ENCODE measurements at regions not wholly inside any gene's neighbourhood (a gene's known extent, or its start where the extent isn't known, plus 50 kb on each side); places are given as distances from the start of the nearest gene placed in this dataset.
A peak's percentile ranks its signal among the peaks of the same experiment; 100 is the strongest.

DNA sequence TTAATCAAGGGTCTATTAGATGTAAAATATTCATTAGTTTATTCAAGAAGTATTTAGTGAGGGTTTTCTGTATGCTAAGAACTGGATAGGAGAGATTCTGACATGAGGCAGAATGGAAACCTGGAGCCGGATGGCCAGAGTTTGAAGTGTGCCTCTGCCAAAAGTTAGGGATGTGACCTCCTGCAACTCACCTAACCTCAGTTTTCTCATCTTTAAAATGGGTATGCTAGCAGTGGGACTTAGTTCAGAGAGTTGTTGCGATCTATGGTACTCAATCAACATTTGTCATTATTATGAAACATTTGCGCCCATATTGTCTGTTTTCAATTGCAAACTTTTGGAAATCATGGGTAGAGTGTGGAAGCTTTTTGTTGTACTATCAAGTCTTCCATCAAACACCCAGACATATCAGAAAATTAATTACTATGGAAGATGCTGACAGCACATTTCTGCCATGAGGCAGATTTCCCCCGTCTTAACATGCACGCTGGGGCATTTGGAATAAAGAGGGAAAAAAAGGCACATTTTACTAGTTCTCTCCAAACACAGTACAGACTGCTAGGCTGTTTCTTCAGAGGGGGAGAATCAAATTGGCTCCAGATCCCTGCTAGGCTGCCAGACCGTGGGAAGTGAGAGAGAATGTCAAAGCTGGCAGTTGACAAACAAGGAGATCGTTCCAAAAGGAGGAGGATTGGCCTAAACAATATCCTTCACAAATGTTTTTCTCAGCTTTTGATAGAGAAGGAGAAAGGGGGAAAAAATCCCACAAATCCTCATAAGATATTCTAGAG is 205.3 kb upstream of the TSHZ2 start:
- TF ChIP-seq, protein P1, sequence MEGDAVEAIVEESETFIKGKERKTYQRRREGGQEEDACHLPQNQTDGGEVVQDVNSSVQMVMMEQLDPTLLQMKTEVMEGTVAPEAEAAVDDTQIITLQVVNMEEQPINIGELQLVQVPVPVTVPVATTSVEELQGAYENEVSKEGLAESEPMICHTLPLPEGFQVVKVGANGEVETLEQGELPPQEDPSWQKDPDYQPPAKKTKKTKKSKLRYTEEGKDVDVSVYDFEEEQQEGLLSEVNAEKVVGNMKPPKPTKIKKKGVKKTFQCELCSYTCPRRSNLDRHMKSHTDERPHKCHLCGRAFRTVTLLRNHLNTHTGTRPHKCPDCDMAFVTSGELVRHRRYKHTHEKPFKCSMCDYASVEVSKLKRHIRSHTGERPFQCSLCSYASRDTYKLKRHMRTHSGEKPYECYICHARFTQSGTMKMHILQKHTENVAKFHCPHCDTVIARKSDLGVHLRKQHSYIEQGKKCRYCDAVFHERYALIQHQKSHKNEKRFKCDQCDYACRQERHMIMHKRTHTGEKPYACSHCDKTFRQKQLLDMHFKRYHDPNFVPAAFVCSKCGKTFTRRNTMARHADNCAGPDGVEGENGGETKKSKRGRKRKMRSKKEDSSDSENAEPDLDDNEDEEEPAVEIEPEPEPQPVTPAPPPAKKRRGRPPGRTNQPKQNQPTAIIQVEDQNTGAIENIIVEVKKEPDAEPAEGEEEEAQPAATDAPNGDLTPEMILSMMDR (conservative IDR thresholded peaks at IDR 0.05; ENCODE audit: control insufficient read depth, insufficient read depth, low read depth, low read length), result no peak
- no peak overlapping the region for H3K4me3 ChIP-seq (ENCODE audit: control insufficient read depth, low read depth, low read length)
- no peak for DNase-seq (ENCODE audit: low read depth)

DNA sequence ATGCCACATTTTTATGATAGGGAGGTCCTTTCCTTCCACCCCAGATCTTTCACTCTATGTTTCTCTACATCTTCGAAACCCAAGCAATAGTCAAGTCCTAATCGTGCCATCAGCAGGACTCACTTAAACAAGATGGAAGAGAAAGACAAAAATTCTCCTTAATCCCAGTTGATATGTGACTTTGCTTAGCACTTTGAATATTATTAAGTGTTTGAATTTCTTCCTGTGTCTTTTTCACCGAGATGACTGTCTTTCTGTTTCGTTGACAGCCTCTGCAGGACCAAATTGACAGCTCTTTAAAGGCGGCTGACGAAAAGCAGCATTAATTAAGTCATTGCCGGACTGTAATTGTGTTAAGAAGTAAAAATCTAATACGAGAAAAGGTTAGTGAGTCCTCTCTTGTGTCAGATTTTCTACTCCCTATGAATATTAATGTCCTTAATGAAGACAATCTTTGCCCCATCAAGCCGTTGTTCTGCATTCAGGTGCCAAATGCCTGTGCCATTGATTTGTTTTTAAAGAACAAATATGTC is 208.8 kb upstream of the TSHZ2 start:
- no peak for DNase-seq (ENCODE audit: low read depth)
- TF ChIP-seq, protein P1 (conservative IDR thresholded peaks at IDR 0.05; ENCODE audit: control insufficient read depth, insufficient read depth, low read depth, low read length), result no peak
- no peak overlapping the region for H3K4me3 ChIP-seq (ENCODE audit: control insufficient read depth, low read depth, low read length)

DNA sequence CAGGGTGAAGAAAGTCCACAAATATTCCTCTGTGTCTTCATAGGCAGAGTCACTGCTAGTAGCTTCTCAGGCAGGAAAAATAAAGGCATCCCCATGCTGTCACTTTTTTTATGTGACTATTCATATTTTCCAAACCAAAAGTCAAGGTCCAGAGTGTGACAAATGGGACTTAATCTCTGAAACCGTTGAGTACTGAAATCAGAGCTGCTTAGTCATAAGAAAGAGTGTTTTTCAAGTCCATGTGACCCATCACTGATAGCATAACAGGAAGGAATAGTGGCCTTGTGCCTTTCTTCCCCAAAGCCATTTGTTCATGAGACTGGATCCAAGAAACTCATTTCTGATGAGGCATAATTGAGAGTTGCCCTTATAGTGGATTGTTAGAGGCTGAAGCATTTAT is 210.3 kb upstream of the TSHZ2 start:
- peak; percentile 2 for DNase-seq (ENCODE audit: low read depth)
- TF ChIP-seq, protein P1 (conservative IDR thresholded peaks at IDR 0.05; ENCODE audit: control insufficient read depth, insufficient read depth, low read depth, low read length), result no peak
- no peak overlapping the region for H3K4me3 ChIP-seq (ENCODE audit: control insufficient read depth, low read depth, low read length)

DNA sequence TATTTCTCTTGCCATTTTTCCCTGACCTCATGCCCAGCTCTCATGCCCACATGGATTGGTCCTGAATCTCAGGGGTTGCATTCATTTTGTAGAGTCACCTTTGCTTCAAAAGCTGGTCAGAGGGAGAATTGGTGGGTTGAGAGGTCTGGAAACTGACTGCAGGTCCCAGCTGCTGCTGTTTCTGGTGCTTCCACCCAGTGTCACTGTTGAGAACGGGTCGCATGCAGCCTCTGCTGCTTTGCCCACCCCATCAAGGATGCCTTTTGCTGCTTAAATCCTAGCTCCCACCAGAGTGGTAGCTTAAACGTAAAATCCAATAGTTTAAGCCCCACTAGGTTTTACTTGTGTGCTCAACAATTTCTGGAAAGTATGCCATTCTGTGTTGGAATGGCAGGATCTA is 211.4 kb upstream of the TSHZ2 start:
- no peak overlapping the region for H3K4me3 ChIP-seq (ENCODE audit: control insufficient read depth, low read depth, low read length)
- TF ChIP-seq, protein P1 (conservative IDR thresholded peaks at IDR 0.05; ENCODE audit: control insufficient read depth, insufficient read depth, low read depth, low read length), result no peak
- no peak for DNase-seq (ENCODE audit: low read depth)

DNA sequence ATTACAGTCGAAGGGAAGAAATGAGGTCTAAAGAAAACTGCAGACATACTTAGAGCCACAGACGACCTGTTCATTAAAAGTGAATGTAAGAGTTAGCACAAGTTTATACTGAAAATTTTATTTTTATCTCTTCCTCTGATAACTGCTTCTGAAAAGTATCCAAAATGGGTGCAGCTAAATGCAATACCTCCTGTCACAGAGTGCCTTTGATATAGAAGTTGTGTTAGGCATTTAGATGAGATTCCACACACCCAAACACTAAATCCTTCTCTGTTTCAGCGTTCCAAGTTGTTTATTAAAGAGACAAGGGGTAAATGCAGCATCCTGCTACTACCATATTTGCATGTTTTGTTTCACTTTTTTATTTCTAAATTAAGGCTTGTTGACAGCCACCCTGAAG is 214.7 kb upstream of the TSHZ2 start:
- DNase-seq (ENCODE audit: low read depth), result no peak
- TF ChIP-seq, protein P1 (conservative IDR thresholded peaks at IDR 0.05; ENCODE audit: control insufficient read depth, insufficient read depth, low read depth, low read length), result no peak
- no peak overlapping the region for H3K4me3 ChIP-seq (ENCODE audit: control insufficient read depth, low read depth, low read length)

DNA sequence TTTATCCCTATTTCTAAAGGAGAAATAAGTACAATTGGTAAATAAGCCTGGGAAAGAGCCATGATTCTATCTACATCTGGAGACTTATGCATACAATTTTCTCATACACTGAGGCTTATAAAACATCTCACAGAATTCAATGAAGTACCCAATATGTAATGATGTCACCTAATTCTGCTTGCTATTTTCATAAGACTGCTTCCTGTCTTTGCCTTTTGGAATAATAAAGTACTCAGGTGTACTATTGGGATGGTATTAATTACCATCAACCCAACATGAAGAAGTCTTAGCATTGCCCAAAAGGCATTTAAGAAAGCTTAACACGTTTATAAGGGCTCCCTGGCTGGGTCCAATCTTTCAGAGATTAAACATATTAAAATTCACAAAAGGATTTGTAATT is 216.4 kb upstream of the TSHZ2 start:
- DNase-seq (ENCODE audit: low read depth), result no peak
- TF ChIP-seq, protein P1 (conservative IDR thresholded peaks at IDR 0.05; ENCODE audit: control insufficient read depth, insufficient read depth, low read depth, low read length), result no peak
- no peak overlapping the region for H3K4me3 ChIP-seq (ENCODE audit: control insufficient read depth, low read depth, low read length)
